ENCODE measurements at regions not wholly inside any gene's neighbourhood (a gene's known extent, or its start where the extent isn't known, plus 50 kb on each side); places are given as distances from the start of the nearest gene placed in this dataset.
"Not testable (repeated sequence)": the region's sequence is repeated elsewhere in the genome, so short reads cannot be mapped to it uniquely, and the experiment has no call there.

GRCh38 chr21:27954543-27955165, 987.8 kb upstream of the ADAMTS5 start:
- no peak for DNase-seq

GRCh38 chr21:27953340-27954045, 986.6 kb upstream of the ADAMTS5 start:
- DNase-seq, result peak; percentile 13

DNA sequence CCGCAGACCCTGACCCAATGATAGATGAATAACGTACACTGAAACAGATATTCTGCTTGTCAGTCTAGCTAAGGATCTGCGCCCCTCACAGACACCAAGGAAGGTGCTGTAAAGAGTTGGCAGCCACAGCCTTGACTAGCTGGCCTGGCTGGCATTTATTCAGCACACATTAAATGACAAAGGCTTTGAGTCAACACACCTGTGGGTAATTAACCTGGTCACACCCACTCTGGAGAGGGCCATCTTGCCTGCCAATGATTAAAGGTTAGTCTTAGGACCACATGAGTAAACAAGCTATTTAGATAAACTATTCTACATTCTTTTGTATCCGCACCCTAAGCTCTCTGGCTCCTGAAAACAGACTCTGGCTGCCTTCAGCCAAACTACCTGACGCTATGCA, 982.2 kb upstream of the ADAMTS5 start:
- DNase-seq, result not testable (repeated sequence)

GRCh38 chr21:27930108-27930767, 963.4 kb upstream of the ADAMTS5 start:
- DNase-seq, result not testable (repeated sequence)

DNA sequence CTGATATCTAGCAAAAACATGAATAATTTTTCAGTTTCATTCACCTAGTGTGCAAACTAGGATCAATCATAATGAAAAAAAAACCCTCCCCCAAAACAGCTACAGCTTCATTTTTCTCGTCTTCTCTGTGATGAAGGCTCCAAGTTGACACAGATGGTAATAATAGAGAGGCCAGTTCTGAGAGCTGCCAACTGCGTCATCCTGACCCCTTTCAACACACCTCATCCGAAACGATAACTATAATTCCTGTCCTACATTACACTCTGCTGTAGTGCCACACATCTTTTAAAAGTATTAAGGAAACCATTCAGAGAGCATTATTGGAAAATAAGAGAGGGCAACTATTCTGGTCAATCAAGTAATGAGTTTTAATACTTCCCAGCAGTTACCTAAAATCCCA, 962.3 kb upstream of the ADAMTS5 start:
- not testable (repeated sequence) for DNase-seq

GRCh38 chr21:27928534-27929115, 961.7 kb upstream of the ADAMTS5 start:
- peak; percentile 66 for DNase-seq

DNA sequence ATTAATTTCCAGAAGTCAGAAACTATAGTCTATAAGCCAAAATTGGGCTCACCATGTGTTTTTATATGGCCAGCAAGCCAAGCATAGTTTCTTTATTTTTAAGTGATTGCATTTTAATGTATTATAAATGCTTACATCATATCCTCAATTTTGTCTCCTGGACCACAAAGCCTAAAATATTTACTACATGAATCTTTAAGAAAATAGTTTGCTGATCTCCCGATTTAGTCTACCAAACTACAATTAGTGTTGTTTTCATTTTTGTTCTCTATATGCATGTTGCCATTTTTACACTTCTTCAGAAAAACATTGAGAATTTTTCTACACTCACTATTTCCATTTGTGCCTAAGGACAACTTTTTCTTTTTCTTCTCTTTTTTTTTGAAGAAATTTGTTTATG, 954.5 kb upstream of the ADAMTS5 start:
- not testable (repeated sequence) for DNase-seq

DNA sequence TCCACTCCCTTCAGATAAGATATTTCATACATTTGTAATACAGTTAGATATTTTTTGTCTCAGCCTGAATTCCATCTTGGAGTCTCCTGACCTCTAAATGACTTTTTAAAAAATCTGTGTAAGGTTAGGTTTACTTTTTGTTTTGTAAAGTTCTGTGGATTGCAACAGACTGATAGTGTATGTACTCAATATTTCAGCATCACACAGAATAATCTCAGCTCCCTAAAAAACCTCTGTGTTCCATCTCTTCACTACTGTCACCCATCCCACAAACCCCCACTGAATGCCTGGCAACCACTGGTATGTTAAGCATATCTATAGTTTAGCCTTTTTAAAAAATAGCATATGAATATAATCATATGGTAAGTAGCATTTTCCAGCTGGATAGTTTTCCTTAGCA, 951.1 kb upstream of the ADAMTS5 start:
- not testable (repeated sequence) for DNase-seq

DNA sequence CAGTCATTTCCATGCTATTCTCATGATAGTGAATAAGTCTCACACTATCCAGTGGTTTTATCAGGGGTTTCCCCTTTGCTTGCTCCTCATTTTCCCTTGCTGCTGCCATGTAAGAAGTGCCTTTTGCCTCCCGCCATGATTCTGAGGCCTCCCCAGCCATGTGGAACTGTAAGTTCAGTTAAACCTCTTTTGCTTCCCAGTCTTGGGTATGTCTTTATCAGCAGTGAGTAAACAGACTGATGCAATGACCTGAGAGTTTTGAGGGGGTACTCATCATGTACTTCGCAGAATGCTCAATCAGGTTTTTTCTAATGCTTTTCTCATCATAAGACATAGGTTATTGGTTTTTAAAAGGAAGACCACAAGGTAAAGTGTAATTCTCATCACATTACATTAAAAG, 949.4 kb upstream of the ADAMTS5 start:
- not testable (repeated sequence) for DNase-seq

GRCh38 chr21:27912133-27912532, 945.2 kb upstream of the ADAMTS5 start:
- DNase-seq, result not testable (repeated sequence)

DNA sequence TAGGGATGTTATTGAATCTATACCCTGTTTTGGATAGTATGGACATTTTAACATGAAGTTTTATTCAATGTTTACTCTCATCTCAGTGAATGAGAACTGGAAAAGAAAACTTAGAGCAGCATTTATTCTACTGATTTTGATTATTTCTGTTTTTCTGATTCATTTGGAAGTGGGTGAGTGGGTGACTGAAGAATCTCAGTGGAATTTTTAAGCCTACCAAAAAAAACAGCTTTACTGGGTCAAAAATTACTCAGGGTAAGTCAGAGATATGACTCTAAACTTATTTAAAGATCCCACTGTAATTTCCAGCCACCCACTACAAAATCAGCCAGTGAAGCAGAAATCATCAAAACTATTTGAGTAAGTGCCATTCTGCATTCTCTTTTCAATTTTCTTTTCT, 942.6 kb upstream of the ADAMTS5 start:
- DNase-seq, result not testable (repeated sequence)

GRCh38 chr21:27908816-27909215, 941.9 kb upstream of the ADAMTS5 start:
- DNase-seq, result not testable (repeated sequence)

- DNase-seq, result peak; percentile 2
Measured at GRCh38 chr21:27902904-27903303, 936.0 kb upstream of the ADAMTS5 start.

DNA sequence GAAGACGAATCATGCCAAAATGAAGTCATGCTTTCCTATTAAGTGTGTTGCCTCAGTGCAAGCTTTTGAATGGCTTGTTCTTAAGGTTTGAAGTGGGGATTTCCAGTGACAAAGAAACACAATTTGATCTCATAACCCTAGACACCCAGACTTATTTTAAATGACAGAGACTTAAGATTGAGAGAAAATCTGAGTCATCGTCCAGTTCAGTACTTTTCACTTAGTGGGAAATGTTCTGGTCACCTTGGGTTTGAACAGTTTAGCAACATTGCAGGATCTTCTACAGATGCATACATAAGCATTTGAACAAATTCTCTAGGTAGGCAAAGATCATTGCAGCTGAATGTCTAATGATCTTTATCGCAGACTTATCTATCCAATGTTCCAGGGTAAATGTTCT, 926.7 kb upstream of the ADAMTS5 start:
- not testable (repeated sequence) for DNase-seq

GRCh38 chr21:27891495-27891894, 924.6 kb upstream of the ADAMTS5 start:
- not testable (repeated sequence) for DNase-seq

DNA sequence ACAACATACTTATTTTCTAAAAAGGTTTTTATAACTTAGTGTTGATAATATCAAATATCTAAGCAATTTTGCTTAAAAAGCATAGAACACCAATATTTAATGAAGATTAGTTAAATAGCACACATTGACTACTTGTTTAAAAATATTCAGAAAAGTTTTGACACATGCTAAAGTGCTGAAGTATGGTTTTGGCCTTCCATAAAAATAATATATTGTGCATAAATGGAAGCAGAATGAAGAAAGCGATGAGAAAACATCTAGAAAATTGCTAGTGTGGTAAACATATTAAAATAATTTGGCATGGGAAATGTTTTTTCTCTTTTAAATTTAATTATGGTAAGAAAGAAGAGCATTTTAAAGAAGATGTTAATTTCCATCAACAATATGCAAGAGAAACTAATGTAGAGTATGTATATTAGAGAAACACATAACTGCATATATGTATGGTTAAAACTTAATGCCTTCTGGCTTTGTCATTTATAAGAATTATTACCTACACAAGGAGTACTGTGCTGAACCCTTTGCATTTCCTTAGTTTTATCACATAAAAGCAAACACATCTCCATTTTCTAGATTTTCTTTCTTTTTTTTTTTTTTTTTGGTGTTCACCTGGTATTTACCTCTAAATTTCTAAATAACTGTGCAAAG, 921.0 kb upstream of the ADAMTS5 start:
- not testable (repeated sequence) for DNase-seq

- DNase-seq, result no peak
Measured at GRCh38 chr21:27885296-27885711, 918.4 kb upstream of the ADAMTS5 start.

DNA sequence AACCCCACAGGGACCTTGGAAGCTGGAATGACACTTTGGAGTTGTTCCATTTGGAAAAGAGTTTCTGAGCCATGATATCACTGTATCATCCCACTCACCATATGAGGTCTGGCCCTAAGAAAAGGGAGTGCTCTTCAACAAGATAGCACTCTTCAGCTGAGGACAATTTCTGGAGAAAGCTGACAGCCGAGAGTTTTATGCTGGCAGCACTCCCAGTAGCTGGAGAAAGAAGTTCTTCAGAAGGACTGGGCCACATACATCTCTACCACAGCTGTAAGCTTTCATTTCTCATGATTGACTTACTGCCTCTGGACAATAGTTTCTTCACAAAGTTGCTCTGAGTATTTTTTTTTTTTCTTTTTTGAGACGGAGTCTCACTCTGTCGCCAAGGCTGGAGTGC, 914.4 kb upstream of the ADAMTS5 start:
- peak; percentile 13 for DNase-seq

DNA sequence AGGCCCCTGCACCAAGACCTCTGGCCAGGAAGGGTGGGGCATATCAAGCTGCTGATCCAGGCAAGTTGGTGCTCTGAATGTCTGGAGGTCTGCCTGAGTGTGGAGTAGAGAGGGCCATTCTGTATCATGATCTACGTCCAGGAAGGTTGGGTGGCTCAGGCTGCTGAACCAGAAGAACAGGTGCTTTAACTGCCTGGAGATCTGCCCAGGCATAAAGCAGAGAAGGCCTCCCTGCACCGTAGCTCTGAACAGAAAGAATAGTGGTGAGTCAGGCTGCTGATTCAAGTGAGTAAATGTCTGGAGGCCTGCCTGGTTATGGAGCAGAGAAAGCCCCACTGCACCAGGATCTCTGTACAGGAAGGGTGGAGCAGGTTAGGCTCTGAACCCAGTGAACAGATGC, 905.5 kb upstream of the ADAMTS5 start:
- not testable (repeated sequence) for DNase-seq

DNA sequence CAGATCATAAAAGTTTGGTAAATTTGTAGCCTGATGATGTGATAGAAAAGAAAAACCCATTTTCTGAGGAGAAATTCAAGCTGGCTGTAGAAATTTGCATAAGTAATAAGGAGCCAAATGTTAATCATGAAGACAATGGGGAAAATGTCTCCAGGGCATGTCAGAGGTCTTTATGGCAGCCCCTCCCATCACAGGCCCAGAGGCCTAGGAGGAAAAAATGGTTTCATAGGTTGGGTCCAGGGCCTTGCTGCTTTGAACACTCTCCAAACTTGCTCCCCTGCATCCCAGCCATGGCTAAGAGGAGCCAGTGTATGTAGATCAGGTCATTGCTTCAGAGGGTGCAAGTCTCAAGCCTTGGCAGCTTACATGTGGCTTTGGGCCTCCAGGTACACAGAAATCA, 903.9 kb upstream of the ADAMTS5 start:
- DNase-seq, result not testable (repeated sequence)

GRCh38 chr21:27860314-27860955, 893.5 kb upstream of the ADAMTS5 start:
- not testable (repeated sequence) for DNase-seq
